Muscle layer of colon (tissue), 2 donors: ENCODE measurements at regions not wholly inside any gene's neighbourhood (a gene's known extent, or its start where the extent isn't known, plus 50 kb on each side); places are given as distances from the start of the nearest gene placed in this dataset.

Experiments used
- H3K27ac ChIP-seq: one replicate; pipeline ENCODE4 v1.7.0; 2013; ENCODE audit warnings: low read depth, mild to moderate bottlenecking, low read length, moderate library complexity
- H3K27me3 ChIP-seq, 2 donors: one replicate each; pipeline ENCODE4 v1.7.0; 2013; ENCODE audit warnings: low read length in 2 of 2, mild to moderate bottlenecking in 2 of 2; ENCODE audit not compliant: insufficient read depth in 2 of 2, control insufficient read depth in 1 of 2
- H3K36me3 ChIP-seq: one replicate; pipeline ENCODE4 v1.7.0; 2013; ENCODE audit warnings: mild to moderate bottlenecking, low read length; ENCODE audit not compliant: insufficient read depth
- H3K4me1 ChIP-seq: one replicate; pipeline ENCODE4 v1.7.0; 2013; ENCODE audit warnings: mild to moderate bottlenecking, low read length; ENCODE audit not compliant: insufficient read depth
- H3K4me3 ChIP-seq, 2 donors: one replicate each; pipeline ENCODE4 v1.7.0; 2013; ENCODE audit warnings: low read length in 2 of 2, low read depth in 1 of 2, mild to moderate bottlenecking in 1 of 2, moderate library complexity in 1 of 2
- H3K9ac ChIP-seq: one replicate; pipeline ENCODE4 v1.7.0; 2013; ENCODE audit warnings: low read length
- H3K9me3 ChIP-seq: one replicate; pipeline ENCODE4 v1.7.0; 2013; ENCODE audit warnings: mild to moderate bottlenecking, low read length
- donor health status: abdominal sarcoma.
- donor health status: Adenocarcinoma of cecum.

DNA sequence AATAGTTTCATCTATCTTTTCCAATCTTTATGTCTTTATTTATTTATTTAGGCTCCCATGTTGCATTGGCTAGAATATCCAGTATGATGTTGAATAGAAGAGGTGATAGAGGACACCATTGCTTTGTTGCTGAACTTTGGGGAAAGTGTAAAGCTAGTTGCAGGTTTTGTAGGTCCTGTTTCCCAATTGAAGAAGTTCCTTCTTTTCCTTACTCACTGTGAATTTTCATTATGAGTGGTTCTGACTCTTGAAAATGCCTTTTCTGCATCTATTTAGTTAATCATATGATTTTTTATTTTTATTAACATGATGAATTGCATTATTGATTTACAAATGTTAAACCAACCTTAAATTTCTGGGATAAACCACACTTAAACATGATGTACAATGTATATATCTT is 58.9 kb upstream of the NR3C1 start:
- Histone ChIP-seq H3K9me3 (no peaks in the 10 kb centered on the region), H3K9ac (no peak overlapping the region), H3K4me3 (no peak overlapping the region), H3K36me3 (no peaks in the 10 kb centered on the region), H3K27ac (no peak overlapping the region), H3K27me3 (no peaks in the 10 kb centered on the region), H3K4me1 (no peaks in the 10 kb centered on the region)

DNA sequence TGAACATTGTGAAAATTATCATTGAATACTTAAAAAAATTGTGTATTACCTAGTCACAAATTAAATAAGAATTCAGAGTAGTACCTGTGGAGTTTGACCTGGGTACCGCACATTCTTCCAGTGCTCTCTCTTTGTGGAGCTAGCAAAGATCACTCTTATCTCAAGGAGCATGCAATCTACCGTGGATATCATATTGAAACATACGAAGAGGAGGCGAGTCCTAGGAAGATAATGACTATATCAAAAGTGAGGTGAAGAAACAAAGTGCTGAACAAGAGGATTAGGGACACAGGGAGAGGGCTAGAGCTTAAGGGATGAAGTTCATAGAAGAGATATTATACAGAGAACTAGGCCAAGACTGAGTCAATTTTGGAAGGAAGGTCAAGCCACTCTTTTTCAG is 55.9 kb upstream of the NR3C1 start:
- Histone ChIP-seq H3K4me3 (no peak overlapping the region), H3K27ac (no peak overlapping the region), H3K36me3 (no peaks in the 10 kb centered on the region), H3K9ac (no peak overlapping the region), H3K4me1 (no peaks in the 10 kb centered on the region), H3K27me3 (no peaks in the 10 kb centered on the region), H3K9me3 (no peaks in the 10 kb centered on the region)

DNA sequence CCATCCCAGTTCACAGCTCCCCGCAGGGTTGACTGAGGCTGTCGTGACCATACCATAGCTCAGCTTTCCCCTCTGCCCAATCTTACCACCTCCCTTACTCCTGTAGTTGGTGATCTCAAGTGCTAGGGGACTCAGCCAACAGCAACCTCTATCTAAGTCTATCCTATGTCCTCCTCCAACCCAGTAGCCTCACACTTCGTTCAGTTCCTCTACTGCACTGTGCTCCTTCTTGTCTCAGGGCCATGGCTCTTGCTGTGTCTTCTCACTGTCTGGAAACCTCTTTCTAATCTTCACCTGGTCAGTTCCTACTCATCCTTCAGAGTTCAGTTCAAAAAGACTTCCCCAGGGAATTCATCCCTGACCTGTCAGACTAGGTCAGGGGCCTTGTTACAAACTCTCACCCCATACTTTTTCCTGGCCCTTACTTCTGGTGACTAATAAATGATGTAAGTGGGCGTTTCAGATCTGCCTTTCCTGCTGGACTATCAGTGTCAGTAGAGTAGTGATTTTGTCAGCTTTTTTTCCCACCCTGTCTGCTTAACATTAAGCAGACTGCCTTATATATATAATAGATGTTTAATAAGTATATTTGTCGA is 53.6 kb upstream of the NR3C1 start:
- Histone ChIP-seq H3K9ac (no peak overlapping the region), H3K27ac (no peak overlapping the region), H3K27me3 (no peaks in the 10 kb centered on the region), H3K4me3 (no peak overlapping the region), H3K4me1 (no peaks in the 10 kb centered on the region), H3K9me3 (no peaks in the 10 kb centered on the region), H3K36me3 (no peaks in the 10 kb centered on the region)

DNA sequence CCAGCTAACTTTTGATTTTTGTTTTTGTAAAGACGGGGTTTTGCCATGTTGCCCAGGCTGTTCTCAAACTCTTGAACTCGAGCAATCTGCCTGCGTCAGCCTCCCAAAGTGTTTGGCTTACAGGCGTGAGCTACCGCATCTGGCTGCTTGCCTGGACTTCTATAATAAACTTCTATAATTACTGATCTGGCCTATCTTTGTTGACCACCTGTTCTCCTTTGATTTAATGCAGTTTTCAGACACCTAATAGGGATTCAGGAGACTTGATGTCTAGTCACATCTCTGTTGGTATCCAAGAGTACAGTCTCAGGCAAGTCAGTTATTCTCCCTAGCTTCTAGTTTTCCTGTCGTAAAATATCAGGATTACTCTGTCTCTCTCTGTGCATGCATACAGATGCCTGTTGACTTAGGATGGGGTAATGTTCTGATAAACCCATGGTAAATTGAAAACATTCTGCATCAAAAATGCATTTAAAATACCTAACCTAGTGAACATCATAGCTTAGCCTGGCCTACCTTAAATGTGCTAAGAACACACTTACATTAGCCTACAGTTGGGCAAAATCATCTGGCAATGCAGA is 51.5 kb upstream of the NR3C1 start:
- Histone ChIP-seq H3K4me1 (no peaks in the 10 kb centered on the region), H3K9me3 (no peaks in the 10 kb centered on the region), H3K27me3 (no peaks in the 10 kb centered on the region), H3K36me3 (no peaks in the 10 kb centered on the region), H3K4me3 (no peak overlapping the region), H3K27ac (no peak overlapping the region), H3K9ac (no peak overlapping the region)

- H3K4me1 ChIP-seq: no peaks in the 10 kb centered on the region
- H3K9ac ChIP-seq: no peak overlapping the region
- H3K27me3 ChIP-seq: no peaks in the 10 kb centered on the region
- H3K27ac ChIP-seq: no peak overlapping the region
- H3K36me3 ChIP-seq: no peaks in the 10 kb centered on the region
- no peaks in the 10 kb centered on the region for H3K9me3 ChIP-seq
- H3K4me3 ChIP-seq: no peak overlapping the region
Measured at GRCh38 chr5:143453720-143454119, 50.2 kb upstream of the NR3C1 start.
